Mesenchymal stem cell (in vitro differentiated cells and primary cell): ENCODE measurements at regions not wholly inside any gene's neighbourhood (a gene's known extent, or its start where the extent isn't known, plus 50 kb on each side); places are given as distances from the start of the nearest gene placed in this dataset.
"Not testable (repeated sequence)": the region's sequence is repeated elsewhere in the genome, so short reads cannot be mapped to it uniquely, and the experiment has no call there.

Source experiments
- DNase-seq: peaks from one replicate; pipeline ENCODE4 v3.0.0-alpha.2; 2013
- H2AFZ ChIP-seq: one replicate; pipeline ENCODE4 v1.6.1; 2013; ENCODE audit warnings: low read depth, mild to moderate bottlenecking, control low read depth, inconsistent platforms, low read length, moderate library complexity
- H2AK5ac ChIP-seq: 2 replicates; pipeline ENCODE4 v1.6.1; 2013; ENCODE audit warnings: low read length, moderate library complexity, mild to moderate bottlenecking, inconsistent platforms; ENCODE audit not compliant: severe bottlenecking
- H2BK120ac ChIP-seq: one replicate; pipeline ENCODE4 v1.6.1; 2013; ENCODE audit warnings: low read depth, mild to moderate bottlenecking, inconsistent platforms, low read length, moderate library complexity
- H2BK12ac ChIP-seq, 2 experiments: one replicate each; pipeline ENCODE4 v1.6.1; 2013; ENCODE audit warnings: inconsistent platforms in 2 of 2, low read length in 2 of 2, mild to moderate bottlenecking in 2 of 2, moderate library complexity in 2 of 2, control low read depth in 1 of 2
- H2BK15ac ChIP-seq: one replicate; pipeline ENCODE4 v1.6.1; 2013; ENCODE audit warnings: mild to moderate bottlenecking, low read depth, inconsistent platforms; ENCODE audit not compliant: poor library complexity, severe bottlenecking
- H2BK5ac ChIP-seq: 2 replicates; pipeline ENCODE4 v1.6.1; 2013; ENCODE audit warnings: low read depth, mild to moderate bottlenecking, low read length, control low read depth, inconsistent platforms; ENCODE audit not compliant: poor library complexity, severe bottlenecking
- H3K14ac ChIP-seq, 2 experiments: one replicate each; pipeline ENCODE4 v1.6.1; 2013; ENCODE audit warnings: inconsistent platforms in 2 of 2, low read length in 2 of 2, control low read depth in 1 of 2, mild to moderate bottlenecking in 1 of 2, moderate library complexity in 1 of 2
- H3K18ac ChIP-seq, 2 experiments: one replicate each; pipeline ENCODE4 v1.6.1; 2013; ENCODE audit warnings: inconsistent platforms in 2 of 2, low read length in 2 of 2, control low read depth in 1 of 2, low read depth in 1 of 2, mild to moderate bottlenecking in 1 of 2
- H3K23ac ChIP-seq, 2 experiments: one replicate each; pipeline ENCODE4 v1.6.1; 2013; ENCODE audit warnings: inconsistent platforms in 2 of 2, low read length in 2 of 2, mild to moderate bottlenecking in 2 of 2, moderate library complexity in 2 of 2, control low read depth in 1 of 2
- H3K27ac ChIP-seq: 2 replicates; pipeline ENCODE4 v1.5.1; 2013; ENCODE audit warnings: mild to moderate bottlenecking, moderate library complexity, low read length, control low read depth, inconsistent platforms; ENCODE audit not compliant: poor library complexity, severe bottlenecking
- H3K27me3 ChIP-seq, 2 experiments: 2 replicates each; pipeline versions ENCODE4 v1.6.1 to v1.7.0; 2013; ENCODE audit warnings: low read length in 2 of 2, mild to moderate bottlenecking in 2 of 2, moderate library complexity in 2 of 2, control low read depth in 1 of 2, inconsistent platforms in 1 of 2; ENCODE audit not compliant: control insufficient read depth in 1 of 2, insufficient read depth in 1 of 2
- H3K36me3 ChIP-seq, 2 experiments: 2 replicates each; pipeline versions ENCODE4 v1.6.1 to v1.7.0; 2013; ENCODE audit warnings: low read length in 2 of 2, control low read depth in 1 of 2, inconsistent platforms in 1 of 2, low read depth in 1 of 2, mild to moderate bottlenecking in 1 of 2; ENCODE audit not compliant: insufficient read depth in 2 of 2, control insufficient read depth in 1 of 2
- H3K4ac ChIP-seq, 2 experiments: one replicate each; pipeline ENCODE4 v1.6.1; 2013; ENCODE audit warnings: inconsistent platforms in 2 of 2, low read length in 2 of 2, mild to moderate bottlenecking in 2 of 2, moderate library complexity in 2 of 2, control low read depth in 1 of 2, low read depth in 1 of 2
- H3K4me1 ChIP-seq: 2 replicates; pipeline ENCODE4 v1.6.1; 2013; ENCODE audit warnings: low read depth, low read length, control low read depth; ENCODE audit not compliant: control insufficient read depth, insufficient read depth
- H3K4me2 ChIP-seq: 2 replicates; pipeline ENCODE4 v1.6.1; 2013; ENCODE audit warnings: low read length, mild to moderate bottlenecking, inconsistent platforms; ENCODE audit not compliant: poor library complexity, severe bottlenecking
- H3K4me3 ChIP-seq, 2 experiments: 2 replicates each; pipeline versions ENCODE4 v1.5.1 to v1.7.0; 2013; ENCODE audit warnings: low read length in 2 of 2, mild to moderate bottlenecking in 2 of 2, control low read depth in 1 of 2, low read depth in 1 of 2; ENCODE audit not compliant: insufficient read depth in 1 of 2
- H3K79me1 ChIP-seq: replicated peaks from 2 replicates; pipeline ENCODE4 v1.6.1; 2013; ENCODE audit warnings: mild to moderate bottlenecking, control low read depth, low read length, inconsistent platforms; ENCODE audit not compliant: poor library complexity, severe bottlenecking
- H3K9ac ChIP-seq: 2 replicates; pipeline ENCODE4 v1.7.0; 2013; ENCODE audit warnings: mild to moderate bottlenecking, low read length, moderate library complexity
- H3K9me3 ChIP-seq: 2 replicates; pipeline ENCODE4 v1.7.0; 2013; ENCODE audit warnings: mild to moderate bottlenecking, low read length; ENCODE audit not compliant: control insufficient read depth
- H4K8ac ChIP-seq: one replicate; pipeline ENCODE4 v1.6.1; 2013; ENCODE audit warnings: inconsistent platforms, mild to moderate bottlenecking, low read length, moderate library complexity
- H4K91ac ChIP-seq: one replicate; pipeline ENCODE4 v1.6.1; 2013; ENCODE audit warnings: mild to moderate bottlenecking, low read length, inconsistent platforms
- WGBS: methylation state at CpG from one replicate; pipeline ENCODE4 v1.1.7; 2013; ENCODE audit warnings: mixed read lengths; 5-methylcytosine and 5-hydroxymethylcytosine counted together

GRCh38 chr5:176140138-176140537 is 98.1 kb upstream of the SIMC1 start:
- H3K4ac ChIP-seq, H2AK5ac ChIP-seq, H3K36me3 ChIP-seq, H2BK12ac ChIP-seq, H3K4me1 ChIP-seq, H2BK15ac ChIP-seq, H3K18ac ChIP-seq, DNase-seq, H3K9ac ChIP-seq, H2AFZ ChIP-seq, H3K4me2 ChIP-seq, H3K79me1 ChIP-seq, H3K27ac ChIP-seq, H3K9me3 ChIP-seq, H4K91ac ChIP-seq, H3K23ac ChIP-seq, H4K8ac ChIP-seq, H2BK5ac ChIP-seq, H3K14ac ChIP-seq, H2BK120ac ChIP-seq, H3K4me3 ChIP-seq: not testable (repeated sequence)
- H3K27me3 ChIP-seq, result peaks cover 10 to 22% of the 10 kb centered on the region in 2 experiments
- 100% methylated on average over 1 of the region's 1 CpG for WGBS

DNA sequence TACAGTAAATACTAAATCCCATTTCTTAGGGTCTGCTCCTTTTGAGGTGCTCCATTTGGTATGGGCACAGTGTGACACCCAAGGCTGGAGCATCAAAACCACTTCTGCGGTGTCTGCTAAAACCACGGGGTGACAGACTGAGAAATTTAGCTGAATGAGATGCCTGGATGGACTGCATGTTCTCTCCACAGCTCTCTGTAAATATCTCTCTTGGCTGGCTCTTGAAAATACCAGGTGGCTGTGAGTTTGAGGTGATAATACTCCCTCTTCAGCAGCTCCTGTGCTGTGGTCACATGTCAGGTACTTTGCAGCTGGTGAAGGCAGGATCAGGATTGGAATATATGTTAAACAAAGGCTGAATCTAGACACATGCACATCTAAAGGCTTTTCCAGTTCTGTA is 93.7 kb upstream of the SIMC1 start:
- H3K36me3 ChIP-seq, result no peaks in the 10 kb centered on the region
- no peak overlapping the region for H3K14ac ChIP-seq
- H3K4me3 ChIP-seq, result no peak overlapping the region
- no peak overlapping the region for H2BK5ac ChIP-seq
- 88% methylated on average over 2 of the region's 2 CpGs for WGBS
- no peak overlapping the region for H2BK12ac ChIP-seq
- H3K18ac ChIP-seq, result no peak overlapping the region
- no peak overlapping the region for H2BK15ac ChIP-seq
- no peak for DNase-seq
- H3K27me3 ChIP-seq, result peaks cover 9 to 33% of the 10 kb centered on the region in 2 experiments
- no peak overlapping the region for H3K4me2 ChIP-seq
- H2BK120ac ChIP-seq, result no peak overlapping the region
- no peak overlapping the region for H2AK5ac ChIP-seq
- no peak overlapping the region for H3K27ac ChIP-seq
- H4K8ac ChIP-seq, result no peak overlapping the region
- H3K23ac ChIP-seq, result no peak overlapping the region
- no peaks in the 10 kb centered on the region for H3K9me3 ChIP-seq
- H3K9ac ChIP-seq, result no peak overlapping the region
- H3K4me1 ChIP-seq, result no peaks in the 10 kb centered on the region
- no peaks in the 10 kb centered on the region for H3K79me1 ChIP-seq
- no peak overlapping the region for H3K4ac ChIP-seq
- H4K91ac ChIP-seq, result no peak overlapping the region
- no peak overlapping the region for H2AFZ ChIP-seq

GRCh38 chr5:176149948-176150347 is 88.3 kb upstream of the SIMC1 start:
- WGBS, result no CpG with 5 or more reads among the region's 3 CpGs
- not testable (repeated sequence) for H2BK5ac ChIP-seq, H2AFZ ChIP-seq

DNA sequence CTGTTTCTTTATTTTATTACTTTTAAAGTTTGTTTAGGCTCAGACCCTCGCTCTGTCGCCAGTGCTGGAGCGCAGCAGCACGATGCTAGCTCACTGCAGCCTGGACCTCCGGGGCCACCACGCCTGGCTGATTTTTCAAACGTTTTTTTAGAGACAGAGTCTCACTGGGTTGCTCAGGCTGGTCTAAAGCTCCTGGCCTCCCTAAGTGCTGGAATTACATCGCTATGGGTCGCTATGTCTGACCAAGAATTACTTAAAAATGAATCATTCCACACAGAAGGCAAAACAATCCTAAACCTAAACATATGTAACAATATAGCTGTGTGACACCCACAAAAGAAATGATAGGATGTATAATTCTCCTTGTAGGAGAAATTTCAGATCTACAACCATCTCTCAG is 86.9 kb upstream of the SIMC1 start:
- H2BK120ac ChIP-seq, result no peak overlapping the region
- H2AK5ac ChIP-seq, result no peak overlapping the region
- H2AFZ ChIP-seq, result no peak overlapping the region
- H3K4me1 ChIP-seq, result peaks cover 8% of the 10 kb centered on the region
- no peak overlapping the region for H3K27ac ChIP-seq
- H3K27me3 ChIP-seq, result peaks cover 7 to 8% of the 10 kb centered on the region in 2 experiments
- H2BK12ac ChIP-seq, result no peak overlapping the region
- no peak overlapping the region for H3K4me2 ChIP-seq
- no peaks in the 10 kb centered on the region for H3K36me3 ChIP-seq
- H3K18ac ChIP-seq, result no peak overlapping the region
- no peaks in the 10 kb centered on the region for H3K79me1 ChIP-seq
- DNase-seq, result peak; percentile 26
- H3K9me3 ChIP-seq, result no peaks in the 10 kb centered on the region
- no peak overlapping the region for H2BK5ac ChIP-seq
- WGBS, result 67% methylated on average over 9 of the region's 9 CpGs
- H4K8ac ChIP-seq, result no peak overlapping the region
- no peak overlapping the region for H3K4me3 ChIP-seq
- H3K4ac ChIP-seq, result no peak overlapping the region
- H3K9ac ChIP-seq, result no peak overlapping the region
- H3K14ac ChIP-seq, result no peak overlapping the region
- no peak overlapping the region for H4K91ac ChIP-seq
- no peak overlapping the region for H3K23ac ChIP-seq
- H2BK15ac ChIP-seq, result no peak overlapping the region

More at GRCh38 chr5:176149948-176150347, 88.3 kb upstream of the SIMC1 start:
- H2BK15ac ChIP-seq, H3K79me1 ChIP-seq, H4K91ac ChIP-seq, H3K4me1 ChIP-seq, H3K14ac ChIP-seq, H3K18ac ChIP-seq, H3K4ac ChIP-seq, H2BK12ac ChIP-seq, H3K4me3 ChIP-seq, H3K9me3 ChIP-seq, H3K9ac ChIP-seq, H3K4me2 ChIP-seq, H3K36me3 ChIP-seq, H2BK120ac ChIP-seq, H3K23ac ChIP-seq, H2AK5ac ChIP-seq, H4K8ac ChIP-seq, DNase-seq, H3K27ac ChIP-seq: not testable (repeated sequence)
- H3K27me3 ChIP-seq, result peaks cover 13 to 16% of the 10 kb centered on the region in 2 experiments
